GM12892 (cell line): ENCODE measurements at regions not wholly inside any gene's neighbourhood (a gene's known extent, or its start where the extent isn't known, plus 50 kb on each side); places are given as distances from the start of the nearest gene placed in this dataset.

Experiments
- POLR2A ChIP-seq: IDR thresholded peaks from 2 replicates; pipeline ENCODE4 v1.6.1; 2011; ENCODE audit warnings: low read depth, low read length, control low read depth
- POLR2AphosphoS5 ChIP-seq: IDR thresholded peaks from 2 replicates; pipeline ENCODE4 v1.6.1; 2011; ENCODE audit warnings: low read depth, low read length, control low read depth

DNA sequence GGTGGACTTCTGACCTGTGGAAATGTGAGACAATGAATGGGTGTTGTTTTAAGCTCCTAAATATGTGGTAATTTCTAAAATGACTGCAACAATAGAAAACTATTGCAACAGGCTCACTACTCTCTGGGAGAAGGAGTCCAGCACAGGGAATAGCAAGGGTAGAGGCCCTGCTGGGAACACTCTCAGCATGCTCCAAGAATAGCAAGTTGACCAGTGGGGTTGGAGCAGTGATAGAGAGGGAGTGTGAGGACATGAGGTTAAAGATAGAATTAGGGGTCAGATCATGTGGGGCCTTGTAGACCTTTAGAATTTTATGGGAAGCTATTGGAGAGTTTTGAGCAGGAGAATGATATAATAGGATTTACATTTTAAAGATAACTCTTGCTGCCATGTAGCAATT, 346.7 kb upstream of the CCDC196 start:
- TF ChIP-seq POLR2A (no peak), POLR2AphosphoS5 (no peak)
